Myocyte (in vitro differentiated cells): ENCODE measurements at regions not wholly inside any gene's neighbourhood (a gene's known extent, or its start where the extent isn't known, plus 50 kb on each side); places are given as distances from the start of the nearest gene placed in this dataset.
"Not testable (repeated sequence)": the region's sequence is repeated elsewhere in the genome, so short reads cannot be mapped to it uniquely, and the experiment has no call there.

ENCODE experiments used
- DNase-seq: peaks from one replicate; pipeline ENCODE4 v3.0.0-alpha.2; 2012; ENCODE audit warnings: low read depth

DNA sequence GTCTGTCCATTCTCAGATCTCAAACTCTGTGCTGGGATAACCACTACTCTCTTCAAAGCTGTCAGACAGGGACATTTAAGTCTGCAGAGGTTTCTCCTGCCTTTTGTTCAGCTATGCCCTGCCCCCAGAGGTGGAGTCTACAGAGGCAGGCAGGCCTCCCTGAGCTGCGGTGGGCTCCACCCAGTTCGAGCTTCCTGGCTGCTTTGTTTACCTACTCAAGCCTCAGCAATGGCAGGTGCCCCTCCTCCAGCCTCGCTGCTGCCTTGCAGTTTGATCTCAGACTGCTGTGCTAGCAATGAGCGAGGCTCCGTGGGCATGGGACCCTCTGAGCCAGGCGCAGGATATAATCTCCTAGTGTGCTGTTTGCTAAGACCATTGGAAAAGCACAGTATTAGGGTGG, 53.1 kb upstream of the HUNK start:
- DNase-seq, result not testable (repeated sequence)

- DNase-seq, result not testable (repeated sequence)
Measured at GRCh38 chr21:31814356-31814755, 58.5 kb upstream of the HUNK start.

- DNase-seq, result no peak
Measured at GRCh38 chr21:31813862-31814261, 59.0 kb upstream of the HUNK start.

DNA sequence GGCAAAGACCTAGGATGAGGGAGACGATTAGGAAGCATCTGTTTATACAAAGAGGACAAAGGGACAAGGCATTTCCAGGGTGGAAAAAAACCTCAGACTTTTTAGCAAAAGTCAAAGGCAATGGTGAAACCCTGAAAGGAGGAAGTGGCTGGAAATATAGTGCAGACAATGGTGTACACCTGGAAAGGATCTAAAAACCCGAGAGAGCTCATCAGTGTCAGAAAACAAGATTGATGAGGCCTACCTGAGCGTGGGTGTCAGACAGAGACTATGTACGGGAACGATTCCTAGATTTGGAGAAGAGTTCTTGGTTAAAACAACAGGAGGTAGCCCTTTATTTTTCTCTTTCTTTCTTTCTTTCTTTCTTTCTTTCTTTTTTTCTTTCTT, 68.8 kb upstream of the HUNK start:
- DNase-seq, result no peak

GRCh38 chr21:31803039-31804007, 69.5 kb upstream of the HUNK start:
- DNase-seq, result no peak

- DNase-seq, result no peak
Measured at GRCh38 chr21:31802331-31802730, 70.4 kb upstream of the SCAF4 start.

GRCh38 chr21:31801551-31802219, 69.8 kb upstream of the SCAF4 start:
- DNase-seq, result no peak

GRCh38 chr21:31798842-31799704, 67.2 kb upstream of the SCAF4 start:
- no peak for DNase-seq

DNA sequence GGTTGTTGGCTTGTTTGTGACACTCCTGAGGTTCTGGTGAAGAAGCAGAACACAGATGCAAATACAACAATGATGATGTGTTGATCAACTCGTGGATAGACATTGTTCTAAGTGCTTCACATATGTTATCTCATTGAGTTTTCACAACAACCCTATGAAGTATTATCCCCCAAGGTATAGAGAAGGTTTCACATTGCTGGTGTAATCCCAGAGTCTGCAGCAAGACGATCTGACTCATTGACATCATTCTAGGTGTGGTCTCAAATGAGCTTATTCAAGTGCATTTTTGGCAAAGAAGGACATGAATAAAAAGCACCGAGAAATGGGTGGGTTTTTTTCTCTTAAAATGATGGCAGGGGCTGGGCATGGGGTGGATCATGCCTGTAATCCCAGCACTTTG, 64.1 kb upstream of the SCAF4 start:
- no peak for DNase-seq

DNA sequence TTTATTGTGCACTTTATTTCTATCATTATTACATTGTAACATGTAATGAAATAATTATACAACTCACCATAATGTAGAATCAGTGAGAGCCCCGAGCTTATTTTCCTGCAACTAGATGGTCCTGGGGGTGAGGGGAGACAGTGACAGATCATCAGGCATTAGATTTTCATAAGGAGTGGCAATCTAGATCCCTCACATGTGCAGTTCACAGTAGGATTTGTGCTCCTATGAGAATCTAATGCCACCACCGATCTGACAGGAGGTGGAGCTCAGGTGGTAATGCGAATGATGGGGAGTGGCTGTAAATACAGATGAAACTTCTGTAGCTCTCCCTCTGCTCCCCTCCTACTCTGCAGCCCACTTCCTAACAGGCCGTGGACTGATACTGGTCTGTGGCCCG, 58.5 kb upstream of the SCAF4 start:
- DNase-seq, result not testable (repeated sequence)

- DNase-seq, result no peak
Measured at GRCh38 chr21:31788581-31788980, 56.7 kb upstream of the SCAF4 start.

DNA sequence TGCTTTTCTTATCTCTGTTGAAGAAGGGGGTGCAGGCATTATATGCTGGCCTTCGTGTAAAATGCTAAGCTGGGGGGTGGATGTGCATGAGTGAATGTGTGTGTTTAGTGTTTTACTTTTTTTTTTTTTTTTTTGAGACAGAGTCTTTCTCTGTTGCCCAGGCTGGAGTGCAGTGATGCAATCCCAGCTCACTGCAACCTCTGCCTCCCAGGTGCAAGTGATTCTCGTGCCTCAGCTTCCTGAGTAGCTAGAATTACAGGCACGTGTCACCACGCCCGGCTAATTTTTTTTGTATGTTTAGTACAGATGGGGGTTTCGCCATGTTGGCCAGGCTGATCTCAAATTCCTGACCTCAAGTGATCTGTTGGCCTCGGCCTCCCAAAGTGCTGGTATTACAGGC, 55.8 kb upstream of the SCAF4 start:
- DNase-seq, result not testable (repeated sequence)

DNA sequence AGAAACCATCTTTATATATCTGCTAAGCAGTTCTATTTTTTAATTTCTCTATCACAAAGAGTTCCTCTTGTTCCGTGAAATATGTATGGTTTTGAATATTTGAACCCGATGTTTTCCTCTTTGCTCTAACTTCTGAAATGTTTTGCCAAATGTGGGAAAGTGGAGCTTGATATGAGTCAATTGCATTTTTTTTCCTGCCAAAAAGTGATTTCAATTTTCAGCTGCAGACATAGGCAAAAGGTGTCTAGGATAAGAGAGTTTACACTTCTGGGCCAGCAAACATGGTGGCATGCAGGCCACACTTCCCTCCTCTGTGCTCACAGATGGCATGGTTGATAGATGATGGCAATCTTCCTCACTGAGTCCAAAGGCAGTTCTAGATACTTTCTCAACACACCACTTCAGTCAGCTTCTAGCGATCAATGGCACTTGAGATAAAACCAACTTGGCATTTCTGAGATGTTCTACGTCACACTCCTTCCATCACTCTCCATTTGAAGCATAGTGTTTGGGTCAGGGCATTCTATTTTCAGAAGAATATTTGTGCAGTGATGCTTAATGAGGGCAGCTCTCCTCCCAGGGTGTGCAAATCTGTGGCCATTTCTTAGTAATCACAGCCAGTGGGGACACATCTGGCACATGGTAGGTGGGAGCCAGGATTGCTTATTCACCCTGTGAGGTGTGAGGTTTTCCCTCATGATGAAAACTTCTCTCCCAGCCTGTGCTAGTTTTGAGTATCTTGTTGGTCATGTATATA, 54.4 kb upstream of the SCAF4 start:
- no peak for DNase-seq

DNA sequence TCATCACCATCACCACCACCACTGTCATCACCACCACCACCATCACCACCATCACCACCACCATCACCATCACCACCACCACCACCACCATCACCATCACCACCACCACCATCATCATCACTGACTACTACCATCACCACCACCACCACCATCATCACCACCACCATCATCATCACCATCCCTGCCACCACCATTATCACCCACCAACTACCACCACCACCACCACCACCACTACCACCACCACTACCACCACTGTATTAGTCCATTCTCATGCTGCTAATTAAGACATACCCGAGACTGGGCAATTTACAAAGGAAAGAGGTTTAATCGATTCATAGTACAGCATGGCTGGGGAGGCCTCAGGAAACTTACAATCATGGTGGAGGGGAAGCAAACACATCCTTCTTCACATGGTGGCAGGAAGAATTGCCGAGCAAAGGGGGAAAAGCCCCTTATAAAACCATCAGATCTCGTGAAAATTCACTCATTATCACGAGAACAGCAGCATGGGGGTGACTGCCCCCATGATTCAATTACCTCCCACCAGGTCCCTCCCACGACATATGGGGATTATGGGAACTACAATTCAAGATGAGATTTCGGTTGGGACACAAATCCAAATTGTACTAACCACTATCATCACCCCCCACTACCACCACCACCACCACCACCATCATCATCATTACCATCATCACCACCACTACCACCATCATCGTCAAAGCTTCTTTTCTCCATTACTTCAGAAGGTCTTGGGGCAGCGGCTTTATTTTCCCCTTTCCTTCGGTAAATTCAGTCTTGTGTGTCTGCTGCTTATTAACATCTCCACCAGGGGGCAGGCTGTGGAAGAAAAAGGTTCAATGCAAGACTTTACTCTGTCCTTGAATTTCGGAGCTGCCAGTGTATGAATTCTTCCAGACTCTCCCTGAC, 53.6 kb upstream of the SCAF4 start:
- DNase-seq, result peak; percentile 78

DNA sequence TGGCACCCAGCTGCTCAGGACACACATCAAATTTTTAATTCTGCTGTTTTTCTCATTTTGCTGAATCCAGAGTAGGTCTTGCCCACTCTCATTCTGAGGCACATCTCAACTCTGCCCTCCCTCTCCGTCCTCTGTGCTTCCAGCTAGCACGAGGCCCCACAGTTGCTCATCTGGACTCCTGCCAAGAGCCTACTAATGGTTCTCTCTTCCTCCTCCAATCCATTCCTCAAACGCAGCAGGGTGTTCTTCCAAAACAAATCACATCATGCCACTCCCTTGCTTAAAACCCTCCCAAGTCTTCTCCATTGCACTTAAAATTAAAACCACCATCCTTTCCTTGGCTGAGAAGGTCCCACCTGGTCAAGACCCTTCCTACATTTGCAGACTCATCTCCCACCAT, 49.8 kb upstream of the SCAF4 start:
- peak; percentile 74 for DNase-seq
